Skin of body (tissue), 1 donor: ENCODE measurements at regions not wholly inside any gene's neighbourhood (a gene's known extent, or its start where the extent isn't known, plus 50 kb on each side); places are given as distances from the start of the nearest gene placed in this dataset.

ENCODE experiments used
- DNase-seq: peaks from one replicate; lab custom pipeline; 2025; lab: John Stamatoyannopoulos, UW

DNA sequence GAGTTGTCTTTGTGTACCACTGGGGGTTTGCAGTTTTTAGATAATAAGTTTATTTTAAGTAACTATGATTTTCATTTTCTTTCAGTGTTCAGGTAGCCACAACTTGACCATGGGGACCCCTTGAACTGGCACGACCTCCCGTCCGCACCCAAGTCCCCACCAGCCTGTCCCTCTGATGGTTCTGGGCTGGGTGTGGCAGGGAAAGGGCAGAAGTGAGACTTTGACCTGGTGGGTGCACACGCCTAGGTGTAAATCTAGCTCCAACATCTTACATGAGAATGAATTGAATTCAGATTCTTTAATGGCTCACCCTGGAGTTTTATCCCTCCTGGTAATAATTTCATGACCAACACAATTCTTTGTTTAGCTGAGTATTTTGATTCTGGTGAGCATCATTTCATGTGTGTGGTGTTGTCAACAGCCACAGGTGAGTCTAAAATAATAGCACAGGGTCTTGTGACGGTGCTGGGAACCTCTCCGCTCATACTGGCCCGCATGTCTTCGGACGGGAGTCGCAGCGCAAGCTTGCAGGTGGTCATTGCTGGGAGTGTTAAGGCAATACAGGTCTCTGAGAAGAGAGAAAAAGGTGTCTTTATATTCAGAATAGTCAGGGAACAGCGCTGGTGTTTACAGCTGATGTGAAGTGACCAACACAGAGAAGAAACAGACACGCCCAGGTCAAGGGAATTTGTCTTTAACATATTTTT is 50.8 kb upstream of the POFUT2 start:
- no peak for DNase-seq

DNA sequence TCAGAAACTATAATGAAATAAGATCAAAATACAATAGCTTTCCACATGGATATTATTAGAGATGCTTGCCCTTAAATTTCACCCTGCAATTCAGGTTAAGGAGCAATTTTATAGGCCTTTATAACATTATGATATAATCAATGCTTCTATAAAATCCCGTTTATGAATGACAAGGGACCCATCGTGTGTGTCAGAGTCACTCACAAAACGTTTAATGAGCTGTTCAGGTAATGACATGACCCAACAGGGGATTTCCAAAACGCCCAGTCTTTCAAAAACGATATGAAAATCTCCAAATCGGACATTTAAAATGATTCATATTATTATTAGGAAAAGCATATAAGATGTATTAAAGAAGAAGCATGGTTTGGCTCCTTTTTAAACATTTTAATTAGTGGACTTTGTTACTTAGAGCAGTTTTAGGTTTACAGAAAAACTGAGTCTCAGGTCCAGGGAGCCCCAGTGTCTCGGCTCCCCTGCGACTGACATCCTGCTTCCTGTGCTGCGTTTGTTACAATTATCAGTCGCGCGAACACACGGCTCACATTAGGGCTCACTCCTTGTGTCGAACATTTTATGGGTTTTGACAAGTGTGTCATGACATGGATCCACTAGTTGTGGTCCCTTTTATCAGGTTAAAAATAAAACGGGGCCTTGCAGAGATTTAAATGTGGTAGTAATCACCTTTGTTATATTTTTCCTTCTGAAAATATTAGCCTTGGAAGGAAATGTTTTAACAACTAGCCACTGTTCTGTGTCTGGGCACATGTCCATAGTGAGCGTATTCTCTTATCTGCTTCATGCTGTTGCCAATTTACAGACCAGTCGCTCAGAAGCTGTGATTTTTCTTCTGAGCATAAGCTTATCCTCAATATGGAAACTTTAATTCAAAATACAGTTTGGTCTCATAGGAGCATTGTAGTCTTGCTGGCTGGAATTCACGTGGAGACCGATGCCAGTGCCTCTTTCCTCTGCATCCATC is 52.0 kb upstream of the POFUT2 start:
- DNase-seq = no peak

DNA sequence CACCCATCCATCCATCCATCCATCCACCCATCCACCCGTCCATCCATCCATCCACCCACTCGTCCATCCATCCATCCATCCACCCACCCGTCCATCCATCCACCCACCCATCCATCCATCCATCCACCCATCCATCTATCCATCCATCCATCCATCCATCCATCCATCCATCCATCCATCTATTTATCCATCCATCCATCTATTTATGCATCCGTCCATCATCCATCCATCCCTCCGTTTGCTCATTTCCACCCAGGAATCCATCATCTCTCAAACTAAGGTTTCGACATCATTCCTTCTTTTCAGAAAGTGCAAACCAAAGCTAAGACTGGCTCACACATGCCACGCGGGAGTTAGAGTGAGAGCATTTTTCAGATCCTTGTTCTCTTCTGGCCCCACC is 52.8 kb upstream of the POFUT2 start:
- DNase-seq = no peak

DNA sequence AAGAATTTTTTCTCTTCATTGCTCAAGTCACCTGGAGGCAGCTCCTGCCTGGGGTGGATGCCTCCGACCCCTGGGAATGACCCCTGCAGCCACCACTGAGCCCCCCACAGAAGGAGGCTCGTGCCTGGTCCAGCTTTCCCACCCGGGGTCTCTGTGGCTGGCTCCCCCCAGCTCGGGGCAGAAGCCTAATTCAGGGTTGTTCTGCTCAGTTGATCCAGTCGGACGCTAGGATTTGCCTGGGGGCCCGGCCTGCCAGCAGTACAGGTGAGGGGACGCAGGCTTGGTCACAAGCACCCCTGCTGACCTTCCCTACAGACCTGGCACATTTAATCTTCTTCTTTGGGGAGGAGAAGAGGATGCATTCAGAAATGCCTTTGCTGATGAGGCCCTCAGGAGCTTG is 53.6 kb upstream of the POFUT2 start:
- no peak for DNase-seq

DNA sequence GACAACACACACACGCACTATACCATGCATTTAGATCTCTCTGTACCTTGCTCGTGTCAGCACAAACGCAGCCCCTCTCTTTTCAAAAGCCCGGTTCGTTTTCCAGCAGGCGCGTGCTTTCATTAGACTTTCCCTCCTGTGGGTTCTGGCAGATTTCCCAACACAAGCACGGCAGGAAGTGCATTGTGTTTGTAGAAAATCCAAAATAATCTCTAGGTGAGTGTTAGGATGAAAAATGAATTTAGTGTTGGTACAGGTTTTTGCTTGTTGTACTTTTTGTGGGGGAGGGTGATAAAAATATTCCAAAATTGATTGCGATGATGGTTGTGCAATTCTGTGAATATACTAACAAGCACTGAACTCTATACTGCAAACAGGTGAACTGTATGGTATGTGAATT is 54.1 kb upstream of the POFUT2 start:
- DNase-seq = no peak

DNA sequence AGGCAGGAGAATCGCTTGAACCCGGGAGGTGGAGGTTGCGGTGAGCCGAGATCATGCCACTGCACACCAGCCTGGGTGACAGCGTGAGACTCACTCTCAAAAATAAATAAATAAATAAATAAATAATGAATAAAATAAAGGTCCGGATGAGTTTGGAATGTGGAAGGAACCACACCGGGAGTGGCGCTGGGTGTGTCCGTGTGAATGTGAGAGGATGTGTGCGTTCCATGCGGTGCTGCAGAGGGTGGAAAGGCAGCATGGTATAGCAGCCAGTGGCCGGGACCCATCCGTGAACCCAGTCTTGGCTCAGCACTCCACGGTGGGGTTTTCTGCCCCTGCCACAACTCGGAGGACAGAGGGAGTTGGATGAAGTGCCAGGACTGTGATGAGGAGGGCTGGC is 56.2 kb upstream of the POFUT2 start:
- no peak for DNase-seq

DNA sequence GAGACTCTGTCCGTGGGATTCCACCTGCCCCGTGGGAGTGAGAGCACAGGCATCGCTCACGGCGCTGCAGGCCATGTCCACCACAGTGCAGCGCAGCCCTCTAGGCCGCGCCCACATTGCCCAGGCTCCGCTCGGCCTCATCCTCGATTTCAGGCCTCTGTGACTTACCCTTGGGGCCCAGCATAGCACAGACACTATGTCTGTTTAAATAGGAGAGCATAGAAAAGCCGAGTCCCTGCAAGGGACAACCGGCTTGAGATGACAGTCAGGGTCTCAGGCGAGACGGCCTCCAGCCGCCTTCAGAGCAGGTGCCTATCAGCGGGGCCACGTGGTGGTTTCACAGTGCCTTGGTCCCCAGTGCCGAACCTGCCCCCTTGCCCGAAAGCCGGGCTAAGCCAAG is 56.9 kb upstream of the POFUT2 start:
- no peak for DNase-seq

DNA sequence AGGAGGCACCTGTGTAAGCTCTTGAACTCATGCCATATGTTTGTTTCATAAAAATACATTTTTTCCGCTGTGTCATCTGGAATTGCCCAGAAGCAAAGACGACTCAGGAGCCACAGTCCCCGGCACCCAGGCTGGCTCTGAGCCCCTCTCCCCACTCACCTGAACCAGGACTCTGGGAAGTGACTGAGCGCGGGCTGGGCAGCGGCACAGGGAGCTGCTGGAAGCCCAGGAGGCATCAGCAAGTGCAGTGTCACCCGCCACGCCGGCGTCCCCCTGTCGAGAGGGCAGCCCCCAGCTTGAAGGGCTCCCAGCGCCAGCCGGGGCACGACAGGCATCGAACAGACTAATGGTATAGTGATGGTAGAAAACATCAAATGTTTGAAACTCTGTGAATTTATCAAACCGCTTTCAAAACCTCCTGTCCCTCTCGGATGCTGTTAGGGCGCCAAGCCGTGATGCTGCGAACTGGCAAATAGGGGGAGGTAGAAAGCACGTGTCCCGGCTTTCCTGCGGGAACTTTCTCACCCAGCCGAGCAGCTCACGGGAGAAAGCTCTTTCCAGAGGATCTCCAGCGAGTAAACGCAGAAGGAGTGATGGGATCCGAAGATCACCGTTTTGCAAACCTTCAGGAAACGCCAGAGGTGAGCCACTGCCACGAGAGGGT is 57.8 kb upstream of the COL18A1 start:
- no peak for DNase-seq

DNA sequence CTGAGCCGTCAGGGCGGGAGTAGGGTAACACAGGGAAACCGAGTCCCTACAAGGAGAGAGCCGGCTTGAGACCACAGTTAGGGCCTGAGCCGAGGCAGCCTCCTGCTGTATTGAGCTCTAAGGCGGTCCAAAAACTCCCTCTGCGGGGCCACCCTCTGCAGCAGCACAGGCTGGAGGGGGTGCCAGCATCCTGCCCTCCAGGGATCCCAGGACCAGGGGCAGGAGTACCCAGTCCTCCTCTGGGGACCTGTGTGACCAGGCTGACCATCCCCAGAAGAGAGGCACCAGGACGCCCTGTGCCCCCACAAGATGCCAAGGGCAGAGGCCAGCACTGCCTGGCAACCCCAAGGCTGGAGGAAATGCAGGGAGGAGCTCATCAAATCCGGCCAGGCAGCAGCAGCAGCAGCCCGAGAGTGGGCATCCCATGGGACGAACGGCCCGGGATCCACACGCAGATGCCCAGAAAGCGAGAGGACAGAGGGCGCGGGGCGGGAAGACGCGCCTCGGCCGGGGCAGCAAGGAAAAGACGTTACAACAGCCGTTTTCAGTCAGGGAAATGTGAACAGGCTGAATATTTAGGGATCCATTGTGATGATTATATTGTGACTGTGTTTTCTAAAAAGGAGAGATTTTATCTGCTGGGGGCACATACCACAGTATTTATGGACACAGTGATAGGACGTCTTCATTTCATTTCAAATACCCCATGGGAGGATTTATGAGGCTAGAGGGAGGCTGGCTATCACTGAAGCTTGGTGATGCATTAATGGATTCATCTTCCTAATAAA is 57.1 kb upstream of the COL18A1 start:
- DNase-seq = no peak

DNA sequence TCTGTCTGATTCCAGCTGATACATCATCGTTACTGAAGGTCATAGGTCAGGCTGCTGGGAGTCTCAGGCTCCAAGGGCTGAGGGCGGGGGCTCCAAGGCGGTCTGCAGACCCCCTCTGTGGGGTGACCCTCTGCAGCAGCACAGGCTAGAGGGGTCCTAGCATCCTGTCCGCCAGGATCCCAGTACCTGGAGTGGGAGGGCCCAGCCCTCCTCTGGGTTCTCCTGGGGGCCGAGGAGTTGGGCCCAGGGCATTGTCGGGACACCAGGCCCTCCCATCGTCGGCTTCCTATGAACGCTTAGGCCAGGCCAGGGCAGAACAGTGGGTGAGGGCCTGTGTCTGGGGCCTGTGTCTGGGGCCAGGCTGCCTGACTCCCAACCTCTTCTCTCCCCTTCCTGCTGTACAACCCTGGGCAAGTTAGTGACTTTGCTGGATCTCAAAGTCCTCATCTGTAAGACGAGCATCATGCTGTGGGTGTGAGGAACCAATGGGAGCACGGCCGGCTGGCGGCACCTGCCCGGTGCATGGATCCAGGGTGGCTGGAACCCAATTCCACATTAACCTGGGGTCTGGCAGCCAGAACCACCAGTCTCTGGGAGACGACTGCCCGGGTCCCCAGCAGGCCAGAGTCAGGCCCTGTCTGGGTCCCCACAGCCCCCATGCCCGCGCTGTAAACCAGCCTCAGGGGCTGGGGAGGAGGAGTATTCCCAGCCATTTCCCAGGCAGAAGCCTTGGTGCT is 56.2 kb upstream of the COL18A1 start:
- no peak for DNase-seq

DNA sequence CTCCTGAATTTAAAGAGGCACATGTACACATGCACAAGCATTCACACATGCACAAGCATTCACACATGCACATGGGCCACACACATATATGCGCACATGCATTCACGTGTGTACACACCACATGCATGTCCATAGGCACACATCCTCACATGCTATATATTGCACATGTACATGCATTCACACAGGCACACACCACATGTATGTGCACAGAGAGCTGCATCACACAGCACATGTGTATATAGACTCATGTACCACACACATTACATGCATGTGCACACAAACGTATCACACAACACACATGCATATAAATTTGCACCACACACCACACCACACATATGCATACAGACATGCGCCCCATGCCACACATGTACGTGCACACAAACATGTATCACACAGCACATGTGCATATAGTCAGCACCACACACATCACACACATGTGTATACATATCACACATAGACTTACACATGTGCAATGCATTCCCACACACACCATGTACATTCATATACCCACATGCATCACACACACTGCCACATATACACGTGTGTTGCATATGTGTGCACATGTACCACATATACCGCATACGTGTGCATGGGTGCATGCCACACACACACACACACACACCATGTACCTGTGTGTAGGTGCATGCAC is 54.6 kb upstream of the COL18A1 start:
- no peak for DNase-seq

DNA sequence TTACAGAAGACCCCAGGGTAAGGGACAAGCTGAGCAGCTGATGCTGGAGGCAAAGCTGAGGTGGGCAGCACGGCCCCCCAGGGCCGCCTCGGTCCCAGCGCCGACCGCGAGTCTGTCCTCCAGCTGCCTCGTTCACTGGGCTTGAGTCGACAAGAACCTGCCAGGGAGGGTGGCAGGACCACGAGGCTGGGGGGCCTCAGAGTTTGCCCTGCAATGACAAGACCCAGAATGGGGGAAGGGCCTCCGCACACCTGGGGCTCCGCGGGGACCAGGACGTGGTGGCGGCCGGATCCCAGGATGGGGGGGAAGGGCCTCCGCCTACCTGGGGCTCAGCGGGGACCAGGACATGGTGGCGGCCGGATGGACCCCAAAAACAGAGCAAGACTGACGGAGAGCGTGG is 53.9 kb upstream of the COL18A1 start:
- no peak for DNase-seq

DNA sequence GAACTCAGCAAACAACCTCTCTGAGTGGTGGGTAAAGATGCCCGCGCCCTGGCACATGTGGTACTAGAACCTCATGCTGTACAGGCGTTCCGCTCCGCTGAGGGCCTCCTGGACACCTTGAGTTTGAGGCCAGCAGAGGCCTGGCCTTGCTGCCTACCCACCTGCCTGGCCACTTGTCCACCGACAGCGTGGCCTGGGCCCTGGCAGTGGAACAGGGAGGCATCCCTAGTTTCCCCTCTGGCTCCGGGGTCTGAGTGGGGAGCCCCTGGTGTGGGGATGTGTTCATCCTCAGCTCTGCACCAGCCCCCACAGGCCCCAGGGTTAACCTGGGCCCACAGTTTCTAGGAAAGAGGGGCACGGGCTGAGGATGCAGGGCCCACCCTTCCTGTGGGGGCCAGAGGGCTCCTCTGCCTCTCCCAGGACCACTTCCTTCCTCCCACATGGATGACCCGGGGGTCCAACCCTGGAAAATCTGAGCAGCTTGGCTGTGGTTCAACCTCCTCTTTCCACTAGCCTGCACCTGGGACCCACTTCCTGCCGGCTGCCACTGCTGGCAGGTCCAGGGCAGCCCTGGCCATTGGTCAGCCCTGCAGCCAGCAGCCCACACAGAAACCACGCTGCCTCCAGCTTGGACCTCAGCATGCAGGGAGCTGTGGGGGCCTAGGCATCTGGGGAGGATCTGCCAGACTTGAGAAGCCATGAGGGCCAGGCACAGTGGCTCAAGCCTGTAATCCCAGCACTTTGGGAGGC is 53.3 kb upstream of the COL18A1 start:
- DNase-seq = no peak

DNA sequence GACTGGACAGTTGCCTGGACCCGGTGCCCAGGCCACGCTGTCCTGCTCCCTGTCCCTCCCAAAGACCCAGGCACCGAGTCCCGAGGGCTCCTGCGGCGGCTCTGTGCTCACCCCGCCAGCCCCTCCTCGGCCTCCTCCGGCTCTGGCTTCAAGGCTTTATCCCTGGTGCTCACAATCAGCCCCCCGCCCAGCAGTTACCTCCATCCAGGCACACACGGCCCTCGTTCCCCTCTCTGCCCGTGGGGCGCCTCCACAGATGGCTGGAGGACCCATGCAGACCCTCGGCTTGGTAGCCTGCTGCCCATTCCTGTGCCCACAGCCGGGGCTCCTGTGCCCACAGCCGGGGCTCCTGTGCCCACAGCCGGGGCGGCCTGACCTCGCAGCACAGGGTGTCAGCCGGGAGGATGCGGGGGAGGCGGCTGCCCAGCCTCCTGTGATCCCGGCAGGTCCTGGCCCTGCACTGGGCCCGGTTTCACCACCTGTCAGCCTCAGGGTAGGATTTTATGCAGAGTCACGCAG is 52.3 kb upstream of the COL18A1 start:
- DNase-seq = no peak

DNA sequence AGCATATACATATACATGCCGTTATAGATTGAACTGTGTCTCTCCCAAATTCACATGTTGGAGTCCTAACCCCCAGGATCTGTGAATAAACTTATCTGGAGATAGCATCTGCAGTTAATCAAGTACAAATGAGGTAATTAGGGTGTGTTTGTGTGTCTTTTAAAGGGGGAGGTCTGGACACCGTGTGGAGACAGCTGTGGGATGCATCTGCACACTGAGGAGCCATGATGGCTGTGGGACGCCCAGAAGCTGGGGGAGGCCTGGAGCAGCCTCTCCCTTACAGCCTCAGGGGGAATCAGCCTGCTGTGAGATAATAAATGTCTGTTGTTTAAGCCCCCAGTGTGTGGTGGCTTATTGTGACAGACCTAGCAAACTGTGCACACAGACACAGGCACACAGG is 51.8 kb upstream of the COL18A1 start:
- peak; percentile 83 for DNase-seq

DNA sequence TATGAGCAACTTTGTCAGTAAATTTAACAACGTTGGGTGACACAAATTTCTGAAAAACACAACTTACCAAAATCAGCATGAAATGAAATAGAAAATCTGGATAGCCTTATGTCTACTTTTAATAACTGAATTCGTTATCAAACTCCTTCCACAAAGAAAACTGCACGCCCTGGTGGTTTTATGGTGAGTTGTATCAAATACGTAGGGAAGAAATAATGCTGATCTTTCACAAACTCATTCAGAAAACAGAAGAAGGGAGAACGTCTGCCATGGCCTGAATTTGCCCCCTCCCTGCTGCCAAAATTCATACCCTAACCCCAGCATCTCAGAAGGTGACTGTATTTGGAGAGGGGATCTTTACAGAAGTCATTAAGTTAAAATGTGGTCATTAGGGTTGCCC is 50.0 kb upstream of the COL18A1 start:
- peak; percentile 34 for DNase-seq
